ENCODE measurements at regions not wholly inside any gene's neighbourhood (a gene's known extent, or its start where the extent isn't known, plus 50 kb on each side); places are given as distances from the start of the nearest gene placed in this dataset.

DNA sequence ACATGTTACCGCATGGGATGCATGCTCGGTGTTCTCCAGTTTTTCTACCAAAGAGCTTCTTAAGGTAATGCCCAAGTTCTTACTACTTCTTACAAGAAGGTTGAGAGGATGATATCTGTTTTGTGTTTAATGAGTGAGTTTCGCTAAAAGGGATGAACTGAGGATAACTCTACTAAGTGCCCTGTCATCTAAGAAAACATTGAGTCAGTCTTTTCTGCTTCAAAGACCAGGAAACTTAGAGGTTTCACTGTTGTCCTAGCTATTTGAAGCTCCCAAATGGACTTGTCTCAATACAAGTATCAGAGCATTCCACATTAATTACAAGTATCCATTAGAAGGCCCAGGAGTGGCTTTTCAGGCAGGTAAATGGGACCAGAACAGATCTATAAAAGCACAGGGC lies 296.2 kb downstream of the KBTBD8 start:
- Mint-ChIP-seq H3K36me3 (no peaks in the 10 kb centered on the region), H3K4me3 (no peak overlapping the region), H3K27me3 (ENCODE audit: low read depth in 2 of 2) (no peaks in the 10 kb centered on the region), H3K27ac (no peak overlapping the region), H3K9me3 (peaks cover 0 to 6% of the 10 kb centered on the region in 2 donors), H3K4me1 (no peaks in the 10 kb centered on the region)
- Histone ChIP-seq H3K9me3 (ENCODE audit: control insufficient read depth, insufficient read depth, low read length) (no peaks in the 10 kb centered on the region), H3K4me3 (ENCODE audit: low read length) (no peak overlapping the region), H3K27ac (ENCODE audit: low read length) (no peak overlapping the region), H3K36me3 (ENCODE audit: control insufficient read depth, insufficient read depth, low read length) (no peaks in the 10 kb centered on the region), H3K27me3 (ENCODE audit: control insufficient read depth, insufficient read depth, low read length) (no peaks in the 10 kb centered on the region), H3K4me1 (ENCODE audit: control insufficient read depth, insufficient read depth, low read length) (no peaks in the 10 kb centered on the region)
- 100% methylated on average over 1 of the region's 3 CpGs for WGBS (ENCODE audit: insufficient coverage)
- no peak for ATAC-seq
- intact Hi-C loops (cut with micrococcal nuclease): no loop called here
- TF ChIP-seq, protein P1, sequence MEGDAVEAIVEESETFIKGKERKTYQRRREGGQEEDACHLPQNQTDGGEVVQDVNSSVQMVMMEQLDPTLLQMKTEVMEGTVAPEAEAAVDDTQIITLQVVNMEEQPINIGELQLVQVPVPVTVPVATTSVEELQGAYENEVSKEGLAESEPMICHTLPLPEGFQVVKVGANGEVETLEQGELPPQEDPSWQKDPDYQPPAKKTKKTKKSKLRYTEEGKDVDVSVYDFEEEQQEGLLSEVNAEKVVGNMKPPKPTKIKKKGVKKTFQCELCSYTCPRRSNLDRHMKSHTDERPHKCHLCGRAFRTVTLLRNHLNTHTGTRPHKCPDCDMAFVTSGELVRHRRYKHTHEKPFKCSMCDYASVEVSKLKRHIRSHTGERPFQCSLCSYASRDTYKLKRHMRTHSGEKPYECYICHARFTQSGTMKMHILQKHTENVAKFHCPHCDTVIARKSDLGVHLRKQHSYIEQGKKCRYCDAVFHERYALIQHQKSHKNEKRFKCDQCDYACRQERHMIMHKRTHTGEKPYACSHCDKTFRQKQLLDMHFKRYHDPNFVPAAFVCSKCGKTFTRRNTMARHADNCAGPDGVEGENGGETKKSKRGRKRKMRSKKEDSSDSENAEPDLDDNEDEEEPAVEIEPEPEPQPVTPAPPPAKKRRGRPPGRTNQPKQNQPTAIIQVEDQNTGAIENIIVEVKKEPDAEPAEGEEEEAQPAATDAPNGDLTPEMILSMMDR (IDR thresholded peaks at IDR 0.05): no peak
- DNase-seq: no peak

DNA sequence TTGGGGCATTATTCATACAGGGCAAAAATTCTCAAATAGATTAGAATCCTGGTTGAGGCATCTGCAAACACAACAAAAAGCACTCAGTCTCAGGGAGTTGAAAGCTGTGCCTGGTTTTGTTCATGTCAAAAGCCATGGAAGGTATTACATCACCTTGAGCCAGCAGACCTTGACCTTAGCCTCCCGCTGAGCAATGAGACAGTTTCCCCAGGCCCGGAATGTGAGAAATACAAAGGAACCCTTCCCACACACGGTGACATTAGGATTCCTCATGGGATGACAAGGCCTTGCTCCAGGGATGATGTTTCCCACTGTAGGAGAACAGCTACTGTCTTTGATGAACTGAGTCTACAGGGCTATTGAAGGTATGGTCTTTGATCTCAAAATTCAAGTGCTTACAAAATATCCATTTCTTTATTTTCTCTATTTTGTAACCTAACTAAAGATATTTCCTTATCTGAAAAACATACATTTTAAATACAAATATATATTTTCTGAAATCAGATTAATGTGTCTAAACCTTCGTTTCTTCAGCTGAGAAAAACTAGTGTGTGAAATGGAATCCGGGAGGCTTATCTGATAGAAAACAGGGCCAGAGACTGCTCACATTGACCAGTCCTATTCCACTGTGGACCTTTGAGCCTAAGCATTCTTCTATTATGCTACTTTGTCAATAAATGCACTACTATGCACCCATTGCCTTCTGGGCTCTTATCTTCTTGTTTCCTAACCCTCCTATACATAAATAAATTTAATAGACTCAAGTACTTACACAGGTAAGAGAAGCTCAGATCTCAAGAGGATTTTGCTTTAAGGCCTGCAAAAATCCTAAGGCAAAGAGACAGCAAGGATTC lies 298.2 kb downstream of the KBTBD8 start:
- intact Hi-C loops (cut with micrococcal nuclease): no loop called here
- no peaks in the 10 kb centered on the region for H3K27me3 Mint-ChIP-seq (ENCODE audit: low read depth in 2 of 2)

GRCh38 chr3:67297715-67298475 lies 299.8 kb downstream of the KBTBD8 start:
- Mint-ChIP-seq H3K27me3 (ENCODE audit: low read depth in 2 of 2) (no peaks in the 10 kb centered on the region), H3K36me3 (no peaks in the 10 kb centered on the region), H3K4me3 (no peak overlapping the region), H3K27ac (no peak overlapping the region), H3K9me3 (peaks cover 0 to 4% of the 10 kb centered on the region in 2 donors), H3K4me1 (no peaks in the 10 kb centered on the region)
- intact Hi-C loops (cut with micrococcal nuclease): no loop called here
- Histone ChIP-seq H3K36me3 (ENCODE audit: control insufficient read depth, insufficient read depth, low read length) (no peaks in the 10 kb centered on the region), H3K9me3 (ENCODE audit: control insufficient read depth, insufficient read depth, low read length) (no peaks in the 10 kb centered on the region), H3K27ac (ENCODE audit: low read length) (no peak overlapping the region), H3K27me3 (ENCODE audit: control insufficient read depth, insufficient read depth, low read length) (no peaks in the 10 kb centered on the region), H3K4me3 (ENCODE audit: low read length) (no peak overlapping the region), H3K4me1 (ENCODE audit: control insufficient read depth, insufficient read depth, low read length) (no peaks in the 10 kb centered on the region)
- WGBS (ENCODE audit: insufficient coverage): 100% methylated on average over 4 of the region's 4 CpGs
- DNase-seq (no peak), ATAC-seq (no peak)
- TF ChIP-seq, protein P1 (IDR thresholded peaks at IDR 0.05): no peak

More for the DNA sequence above, 298.2 kb downstream of the KBTBD8 start:
- 85% methylated on average over 5 of the region's 5 CpGs for WGBS (ENCODE audit: insufficient coverage)
- Histone ChIP-seq H3K27ac (ENCODE audit: low read length) (no peak overlapping the region), H3K4me1 (ENCODE audit: control insufficient read depth, insufficient read depth, low read length) (no peaks in the 10 kb centered on the region), H3K36me3 (ENCODE audit: control insufficient read depth, insufficient read depth, low read length) (no peaks in the 10 kb centered on the region), H3K27me3 (ENCODE audit: control insufficient read depth, insufficient read depth, low read length) (no peaks in the 10 kb centered on the region), H3K4me3 (ENCODE audit: low read length) (no peak overlapping the region), H3K9me3 (ENCODE audit: control insufficient read depth, insufficient read depth, low read length) (no peaks in the 10 kb centered on the region)
- no peak for DNase-seq
- H3K4me3 Mint-ChIP-seq: no peak overlapping the region
- TF ChIP-seq, protein P1 (IDR thresholded peaks at IDR 0.05): no peak
- H3K36me3 Mint-ChIP-seq: no peaks in the 10 kb centered on the region
- no peak for ATAC-seq
- H3K27ac Mint-ChIP-seq: no peak overlapping the region
- no peaks in the 10 kb centered on the region for H3K4me1 Mint-ChIP-seq
- peaks cover 0 to 5% of the 10 kb centered on the region in 2 donors for H3K9me3 Mint-ChIP-seq
